GM12878 (cell line): ENCODE measurements at regions not wholly inside any gene's neighbourhood (a gene's known extent, or its start where the extent isn't known, plus 50 kb on each side); places are given as distances from the start of the nearest gene placed in this dataset.

Experiments
- ATAC-seq: fragments of 200-7000 bp; cut with Tn5 transposase; 3 replicates; pipeline ENCODE4 v1.9.1; 2020; ENCODE audit warnings: mild to moderate bottlenecking, moderate library complexity
- BruUV-seq: library from RNA; stranded (reverse); fragments of 400-500 nt; replicated peaks from 2 replicates; lab custom pipeline; 2021; lab: Mats Ljungman, UMichigan
- CTCF ChIA-PET: fragments of 300-600 bp; sonication (Branson Sonifier 250); formaldehyde crosslinking; extraction: SDS; loops from one replicate; lab custom pipeline; 2021; ENCODE audit warnings: inconsistent platforms; lab: Yijun Ruan, JAX
- POLR2A ChIA-PET: fragments of 350-600 bp; formaldehyde crosslinking; extraction: SDS; loops from one replicate; lab custom pipeline; 2021; ENCODE audit warnings: inconsistent platforms; lab: Charles Lee
- RAD21 ChIA-PET: fragments of 300-600 bp; sonication (Branson Sonifier 250); formaldehyde crosslinking; loops from one replicate; lab custom pipeline; 2023; ENCODE audit warnings: antibody characterized with exemption; ENCODE audit not compliant: unreplicated experiment; lab: Charles Lee
- SMC1A ChIA-PET: fragments of 300-600 bp; sonication (Branson Sonifier 250); formaldehyde crosslinking; loops from one replicate; lab custom pipeline; 2023; ENCODE audit not compliant: unreplicated experiment, uncharacterized antibody; lab: Charles Lee
- DNase-seq: peaks from one replicate; pipeline ENCODE4 v3.0.0-alpha.2; 2011; ENCODE audit warnings: low read depth, low spot score
- FAIRE-seq: peaks from 3 replicates; lab custom pipeline; 2011; peaks lifted over from hg19 to GRCh38; lab: Jason Lieb, UNC
- H2AFZ ChIP-seq: 2 replicates; pipeline ENCODE4 v1.6.0; 2011; ENCODE audit warnings: low read depth, low read length, control low read depth; ENCODE audit not compliant: control insufficient read depth
- H3K27ac ChIP-seq: 2 replicates; pipeline ENCODE4 v1.5.1; 2011; ENCODE audit warnings: control low read depth; ENCODE audit not compliant: control insufficient read depth, insufficient read depth
- H3K27me3 ChIP-seq, 2 experiments: replicated peaks in 1 of 2; 2 replicates each; pipeline versions ENCODE4 v1.6.0 to v1.6.1; 2011; ENCODE audit warnings: low read length in 1 of 2; ENCODE audit not compliant: control insufficient read depth in 2 of 2, insufficient read depth in 2 of 2
- H3K36me3 ChIP-seq, 2 experiments: 2 replicates each; pipeline ENCODE4 v1.5.1; 2011; ENCODE audit warnings: low read length in 1 of 2; ENCODE audit not compliant: control insufficient read depth in 2 of 2, insufficient read depth in 2 of 2
- H3K4me1 ChIP-seq: 2 replicates; pipeline ENCODE4 v1.6.1; 2011; ENCODE audit warnings: mild to moderate bottlenecking, low read length, moderate library complexity, mixed read lengths; ENCODE audit not compliant: control insufficient read depth, insufficient read depth
- H3K4me2 ChIP-seq: 2 replicates; pipeline ENCODE4 v1.6.0; 2011; ENCODE audit warnings: control low read depth; ENCODE audit not compliant: control insufficient read depth, insufficient read depth
- H3K4me3 ChIP-seq: fragments of 200-600 bp; sonication (generic); 2 replicates; pipeline ENCODE4 v1.5.1; 2016
- H3K79me2 ChIP-seq: 2 replicates; pipeline ENCODE4 v1.6.0; 2011; ENCODE audit warnings: low read length; ENCODE audit not compliant: control insufficient read depth, insufficient read depth
- H3K9ac ChIP-seq: 2 replicates; pipeline ENCODE4 v1.8.0; 2011; ENCODE audit warnings: low read length, control low read depth, mixed read lengths; ENCODE audit not compliant: control insufficient read depth, insufficient read depth
- H3K9me3 ChIP-seq: replicated peaks from 3 replicates; pipeline ENCODE4 v1.5.1; 2011; ENCODE audit warnings: mild to moderate bottlenecking, low read length; ENCODE audit not compliant: control insufficient read depth, insufficient read depth
- H4K20me1 ChIP-seq: 2 replicates; pipeline ENCODE4 v1.6.0; 2011; ENCODE audit not compliant: control insufficient read depth, insufficient read depth
- ATF7 ChIP-seq: fragments of 450-650 bp; IDR thresholded peaks from 2 replicates; pipeline ENCODE4 v1.6.1; 2016; ENCODE audit warnings: low read depth, mild to moderate bottlenecking
- HDAC2 ChIP-seq: fragments of 200-600 bp; sonication (generic); IDR thresholded peaks from 2 replicates; pipeline ENCODE4 v1.6.1; 2017
- MXI1 ChIP-seq: fragments of 150-350 bp; IDR thresholded peaks from 2 replicates; pipeline ENCODE4 v1.6.1; 2011; ENCODE audit warnings: low read depth, mild to moderate bottlenecking, inconsistent platforms, low read length, improper control_type of control experiment
- RCOR1 ChIP-seq: conservative IDR thresholded peaks from 2 replicates; pipeline ENCODE4 v1.6.1; 2012; ENCODE audit warnings: low read depth, low read length, improper control_type of control experiment
- RELA ChIP-seq: fragments of 450-650 bp; IDR thresholded peaks from 2 replicates; pipeline ENCODE4 v1.8.0; 2014; ENCODE audit warnings: borderline replicate concordance; ENCODE audit not compliant: partially characterized antibody
- RFX5 ChIP-seq: IDR thresholded peaks from 2 replicates; pipeline ENCODE4 v1.6.1; 2011; ENCODE audit warnings: low read depth, low read length, improper control_type of control experiment
- SMAD5 ChIP-seq: IDR thresholded peaks from 2 replicates; pipeline ENCODE4 v1.6.1; 2016; ENCODE audit warnings: antibody characterized with exemption, low read depth
- WRNIP1 ChIP-seq: IDR thresholded peaks from 2 replicates; pipeline ENCODE4 v1.6.1; 2011; ENCODE audit warnings: low read depth, low read length, improper control_type of control experiment, borderline replicate concordance
- YBX1 ChIP-seq: fragments of 450-650 bp; IDR thresholded peaks from 2 replicates; pipeline ENCODE4 v1.6.1; 2016; ENCODE audit warnings: antibody characterized with exemption
- ZNF384 ChIP-seq: IDR thresholded peaks from 2 replicates; pipeline ENCODE4 v1.6.1; 2012; ENCODE audit warnings: low read depth, mild to moderate bottlenecking, low read length, improper control_type of control experiment, borderline replicate concordance
- WGBS: methylation state at CpG from one replicate; pipeline ENCODE4 v1.1.6; 2016; ENCODE audit warnings: low lambda C conversion rate; ENCODE audit not compliant: insufficient replicate concordance, insufficient coverage; ENCODE audit errors: missing lambda C conversion rate; 5-methylcytosine and 5-hydroxymethylcytosine counted together
- in situ Hi-C: fragments of 300-500 bp; cut with MboI; formaldehyde crosslinking; loops from 9 replicates; pipeline ENCODE4 v1.14.3; 2018; ENCODE audit warnings: mixed read lengths
- intact Hi-C: fragments of 100-400 bp; cut with micrococcal nuclease; formaldehyde crosslinking; loops from one replicate; pipeline ENCODE4 v1.14.2; 2022; ENCODE audit not compliant: unreplicated experiment
- TF ChIP-seq, protein P1 (sequence below): fragments of 450-650 bp; IDR thresholded peaks from 2 replicates; pipeline ENCODE4 v1.6.1; 2017; ENCODE audit warnings: antibody characterized with exemption, mild to moderate bottlenecking, moderate library complexity
- TF ChIP-seq, protein P2 (sequence below): IDR thresholded peaks from 2 replicates; pipeline ENCODE4 v1.6.1; 2012; ENCODE audit warnings: low read depth, low read length, improper control_type of control experiment
- TF ChIP-seq, protein P3 (sequence below): IDR thresholded peaks from 2 replicates; pipeline ENCODE4 v1.6.1; 2011; ENCODE audit warnings: mild to moderate bottlenecking, low read depth, low read length, moderate library complexity; ENCODE audit not compliant: insufficient replicate concordance
- TF ChIP-seq, protein P4 (sequence below): fragments of 450-650 bp; formaldehyde crosslinking; IDR thresholded peaks from 2 replicates; pipeline ENCODE4 v1.5.0; 2022; ENCODE audit warnings: mild to moderate bottlenecking, missing genetic modification characterization

DNA sequence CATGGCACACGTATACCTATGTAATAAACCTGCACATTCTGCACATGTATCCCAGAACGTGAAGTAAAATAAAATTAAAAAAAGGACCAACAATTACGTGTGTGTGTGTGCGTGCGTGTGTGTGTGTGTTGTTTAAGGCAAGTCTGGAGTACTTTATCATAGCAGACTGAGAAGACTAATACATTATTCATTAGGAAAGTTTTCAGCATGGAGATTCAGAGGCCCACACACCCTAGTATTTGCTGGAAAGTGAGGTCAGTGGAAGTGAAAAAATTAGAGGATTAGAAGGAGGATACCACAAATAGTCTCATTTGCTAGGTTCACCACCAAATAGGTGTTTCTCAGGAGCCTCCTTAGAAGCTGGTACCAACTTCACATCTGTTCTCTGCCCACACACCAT is 457.1 kb upstream of the CPEB2 start (continued):
- TF ChIP-seq, protein P1, sequence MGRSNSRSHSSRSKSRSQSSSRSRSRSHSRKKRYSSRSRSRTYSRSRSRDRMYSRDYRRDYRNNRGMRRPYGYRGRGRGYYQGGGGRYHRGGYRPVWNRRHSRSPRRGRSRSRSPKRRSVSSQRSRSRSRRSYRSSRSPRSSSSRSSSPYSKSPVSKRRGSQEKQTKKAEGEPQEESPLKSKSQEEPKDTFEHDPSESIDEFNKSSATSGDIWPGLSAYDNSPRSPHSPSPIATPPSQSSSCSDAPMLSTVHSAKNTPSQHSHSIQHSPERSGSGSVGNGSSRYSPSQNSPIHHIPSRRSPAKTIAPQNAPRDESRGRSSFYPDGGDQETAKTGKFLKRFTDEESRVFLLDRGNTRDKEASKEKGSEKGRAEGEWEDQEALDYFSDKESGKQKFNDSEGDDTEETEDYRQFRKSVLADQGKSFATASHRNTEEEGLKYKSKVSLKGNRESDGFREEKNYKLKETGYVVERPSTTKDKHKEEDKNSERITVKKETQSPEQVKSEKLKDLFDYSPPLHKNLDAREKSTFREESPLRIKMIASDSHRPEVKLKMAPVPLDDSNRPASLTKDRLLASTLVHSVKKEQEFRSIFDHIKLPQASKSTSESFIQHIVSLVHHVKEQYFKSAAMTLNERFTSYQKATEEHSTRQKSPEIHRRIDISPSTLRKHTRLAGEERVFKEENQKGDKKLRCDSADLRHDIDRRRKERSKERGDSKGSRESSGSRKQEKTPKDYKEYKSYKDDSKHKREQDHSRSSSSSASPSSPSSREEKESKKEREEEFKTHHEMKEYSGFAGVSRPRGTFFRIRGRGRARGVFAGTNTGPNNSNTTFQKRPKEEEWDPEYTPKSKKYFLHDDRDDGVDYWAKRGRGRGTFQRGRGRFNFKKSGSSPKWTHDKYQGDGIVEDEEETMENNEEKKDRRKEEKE = no peak
- TF ChIP-seq RCOR1 = no peak
- TF ChIP-seq, protein P2, sequence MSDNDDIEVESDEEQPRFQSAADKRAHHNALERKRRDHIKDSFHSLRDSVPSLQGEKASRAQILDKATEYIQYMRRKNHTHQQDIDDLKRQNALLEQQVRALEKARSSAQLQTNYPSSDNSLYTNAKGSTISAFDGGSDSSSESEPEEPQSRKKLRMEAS = no peak
- TF ChIP-seq, protein P3, sequence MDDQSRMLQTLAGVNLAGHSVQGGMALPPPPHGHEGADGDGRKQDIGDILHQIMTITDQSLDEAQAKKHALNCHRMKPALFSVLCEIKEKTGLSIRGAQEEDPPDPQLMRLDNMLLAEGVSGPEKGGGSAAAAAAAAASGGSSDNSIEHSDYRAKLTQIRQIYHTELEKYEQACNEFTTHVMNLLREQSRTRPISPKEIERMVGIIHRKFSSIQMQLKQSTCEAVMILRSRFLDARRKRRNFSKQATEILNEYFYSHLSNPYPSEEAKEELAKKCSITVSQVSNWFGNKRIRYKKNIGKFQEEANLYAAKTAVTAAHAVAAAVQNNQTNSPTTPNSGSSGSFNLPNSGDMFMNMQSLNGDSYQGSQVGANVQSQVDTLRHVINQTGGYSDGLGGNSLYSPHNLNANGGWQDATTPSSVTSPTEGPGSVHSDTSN = no peak
- no peak for TF ChIP-seq WRNIP1
- TF ChIP-seq ATF7 = no peak
- no peak for TF ChIP-seq MXI1
- TF ChIP-seq HDAC2 = no peak

DNA sequence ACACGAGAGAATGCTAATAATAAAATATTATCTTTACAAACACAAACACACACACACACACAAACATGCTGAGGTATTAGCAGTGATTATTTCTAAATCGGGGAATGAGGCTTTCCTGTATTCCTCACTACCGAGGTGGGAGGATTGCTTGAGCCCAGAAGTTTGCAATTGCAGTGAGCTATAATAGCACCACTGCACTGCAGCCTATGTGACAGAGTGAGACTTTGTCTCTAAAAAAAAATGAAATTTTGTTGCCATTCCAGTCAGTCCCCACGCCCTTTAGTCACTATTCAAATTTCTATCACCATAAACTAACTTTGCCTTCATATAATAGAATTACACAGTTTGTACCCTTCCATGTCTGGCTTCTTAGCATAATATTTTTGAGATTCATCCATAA is 456.5 kb upstream of the CPEB2 start:
- Histone ChIP-seq H3K4me3 (no peak overlapping the region), H3K27ac (no peak overlapping the region), H3K4me1 (no peaks in the 10 kb centered on the region), H2AFZ (no peak overlapping the region), H3K27me3 (no peaks in the 10 kb centered on the region), H3K79me2 (no peaks in the 10 kb centered on the region), H3K9ac (no peak overlapping the region), H4K20me1 (no peaks in the 10 kb centered on the region), H3K4me2 (no peak overlapping the region), H3K36me3 (no peaks in the 10 kb centered on the region), H3K9me3 (no peaks in the 10 kb centered on the region)
- ATAC-seq (no peak), DNase-seq (no peak), FAIRE-seq (no peak)
- ChIA-PET POLR2A (no interaction called here), SMC1A (no interaction called here), CTCF (no interaction called here), RAD21 (no interaction called here)
- 22% methylated on average over 4 of the region's 4 CpGs for WGBS
- intact Hi-C loops (no loop called here), in situ Hi-C loops (no loop called here)
- no TSS peak for BruUV-seq
- TF ChIP-seq, protein P1 = no peak
- TF ChIP-seq, protein P4, sequence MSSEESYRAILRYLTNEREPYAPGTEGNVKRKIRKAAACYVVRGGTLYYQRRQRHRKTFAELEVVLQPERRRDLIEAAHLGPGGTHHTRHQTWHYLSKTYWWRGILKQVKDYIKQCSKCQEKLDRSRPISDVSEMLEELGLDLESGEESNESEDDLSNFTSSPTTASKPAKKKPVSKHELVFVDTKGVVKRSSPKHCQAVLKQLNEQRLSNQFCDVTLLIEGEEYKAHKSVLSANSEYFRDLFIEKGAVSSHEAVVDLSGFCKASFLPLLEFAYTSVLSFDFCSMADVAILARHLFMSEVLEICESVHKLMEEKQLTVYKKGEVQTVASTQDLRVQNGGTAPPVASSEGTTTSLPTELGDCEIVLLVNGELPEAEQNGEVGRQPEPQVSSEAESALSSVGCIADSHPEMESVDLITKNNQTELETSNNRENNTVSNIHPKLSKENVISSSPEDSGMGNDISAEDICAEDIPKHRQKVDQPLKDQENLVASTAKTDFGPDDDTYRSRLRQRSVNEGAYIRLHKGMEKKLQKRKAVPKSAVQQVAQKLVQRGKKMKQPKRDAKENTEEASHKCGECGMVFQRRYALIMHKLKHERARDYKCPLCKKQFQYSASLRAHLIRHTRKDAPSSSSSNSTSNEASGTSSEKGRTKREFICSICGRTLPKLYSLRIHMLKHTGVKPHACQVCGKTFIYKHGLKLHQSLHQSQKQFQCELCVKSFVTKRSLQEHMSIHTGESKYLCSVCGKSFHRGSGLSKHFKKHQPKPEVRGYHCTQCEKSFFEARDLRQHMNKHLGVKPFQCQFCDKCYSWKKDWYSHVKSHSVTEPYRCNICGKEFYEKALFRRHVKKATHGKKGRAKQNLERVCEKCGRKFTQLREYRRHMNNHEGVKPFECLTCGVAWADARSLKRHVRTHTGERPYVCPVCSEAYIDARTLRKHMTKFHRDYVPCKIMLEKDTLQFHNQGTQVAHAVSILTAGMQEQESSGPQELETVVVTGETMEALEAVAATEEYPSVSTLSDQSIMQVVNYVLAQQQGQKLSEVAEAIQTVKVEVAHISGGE (CRISPR knock-in tag) = no peak
- TF ChIP-seq SMAD5 = no peak
- no peak for TF ChIP-seq ZNF384
- TF ChIP-seq RFX5 = no peak
- no peak for TF ChIP-seq YBX1
- TF ChIP-seq RELA = no peak
